ENCODE measurements at regions not wholly inside any gene's neighbourhood (a gene's known extent, or its start where the extent isn't known, plus 50 kb on each side); places are given as distances from the start of the nearest gene placed in this dataset.

DNA sequence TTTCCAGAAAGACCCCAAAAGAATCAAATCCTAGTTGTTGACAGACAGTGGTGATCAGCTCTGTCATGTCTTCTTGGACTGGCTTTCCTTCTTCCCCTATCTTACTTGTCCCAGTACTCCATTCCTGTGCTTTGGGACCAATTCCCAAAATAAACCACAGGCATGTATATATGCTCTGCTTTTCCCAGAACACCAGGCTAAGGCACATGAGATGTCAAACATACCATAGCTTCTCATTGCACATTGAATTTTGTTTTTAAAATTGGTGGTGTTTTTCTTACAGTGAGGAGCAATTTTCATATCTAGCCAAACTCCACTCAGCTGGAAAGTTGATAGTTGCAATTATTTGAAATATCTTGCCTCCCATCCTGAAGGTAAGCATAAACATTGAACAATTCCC is 88.9 kb upstream of the RGPD4 start:
- Histone ChIP-seq H3K79me1 (ENCODE audit: low read depth, low read length) (no peaks in the 10 kb centered on the region), H2AK5ac (ENCODE audit: low read depth, low read length) (no peak overlapping the region), H2BK15ac (ENCODE audit: low read length) (no peak overlapping the region), H3K4me1 (ENCODE audit: control insufficient read depth in 2 of 2, insufficient read depth in 1 of 2, low read depth in 1 of 2, low read length in 2 of 2) (no peaks in the 10 kb centered on the region), H4K8ac (ENCODE audit: low read depth, low read length) (no peak overlapping the region), H3K9ac (ENCODE audit: low read depth, low read length, poor library complexity) (no peak overlapping the region), H3K4me2 (ENCODE audit: insufficient read depth, low read length, poor library complexity, severe bottlenecking) (no peak overlapping the region), H3K23ac (ENCODE audit: low read depth, low read length, poor library complexity) (no peak overlapping the region), H3K27ac (replicated peaks; ENCODE audit: low read length) (no peak overlapping the region), H4K91ac (ENCODE audit: low read depth, low read length, poor library complexity) (no peak overlapping the region), H2BK120ac (ENCODE audit: low read depth, low read length) (no peak overlapping the region), H3K4ac (ENCODE audit: low read length) (no peak overlapping the region), H3K36me3 (replicated peaks in 1 of 2; ENCODE audit: control insufficient read depth in 2 of 2, insufficient read depth in 2 of 2, low read length in 2 of 2) (no peaks in the 10 kb centered on the region), H3K9me3 (replicated peaks in 1 of 2; ENCODE audit: control insufficient read depth in 2 of 2, insufficient read depth in 1 of 2, low read depth in 1 of 2, low read length in 2 of 2) (no peaks in the 10 kb centered on the region), H2BK12ac (ENCODE audit: low read length) (no peak overlapping the region), H2AFZ (ENCODE audit: low read length) (no peak overlapping the region), H2BK5ac (ENCODE audit: low read length) (no peak overlapping the region), H3K14ac (ENCODE audit: low read length) (no peak overlapping the region), H3K4me3 (ENCODE audit: low read length in 2 of 2) (no peak overlapping the region), H3K18ac (ENCODE audit: low read length) (no peak overlapping the region), H3K27me3 (ENCODE audit: control insufficient read depth in 3 of 3, insufficient read depth in 3 of 3, low read depth in 1 of 3, low read length in 3 of 3) (no peaks in the 10 kb centered on the region)
- no peak for DNase-seq (ENCODE audit: low spot score)

DNA sequence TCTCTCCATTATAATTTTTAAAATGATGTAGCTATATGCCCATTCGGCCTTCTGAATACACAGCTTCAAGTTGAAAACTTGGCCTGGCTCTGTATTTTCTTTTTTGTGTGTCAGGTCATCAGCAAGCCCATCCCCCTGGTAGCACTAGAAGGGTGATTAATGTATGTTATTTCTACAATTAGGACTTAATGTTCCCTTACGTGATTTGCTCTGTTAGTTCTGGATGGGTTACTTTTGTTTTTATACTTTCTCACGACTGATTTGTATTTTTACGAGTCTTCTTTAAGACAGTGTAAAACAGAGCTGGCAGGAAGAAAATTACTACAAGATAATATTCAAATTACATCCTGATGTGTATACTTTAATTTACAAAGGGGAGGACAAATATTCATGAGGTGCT is 88.4 kb upstream of the RGPD4 start:
- H2BK15ac ChIP-seq (ENCODE audit: low read length): no peak overlapping the region
- no peak overlapping the region for H2BK120ac ChIP-seq (ENCODE audit: low read depth, low read length)
- no peak for DNase-seq (ENCODE audit: low spot score)
- H3K9ac ChIP-seq (ENCODE audit: low read depth, low read length, poor library complexity): no peak overlapping the region
- no peaks in the 10 kb centered on the region for H3K4me1 ChIP-seq (ENCODE audit: control insufficient read depth in 2 of 2, insufficient read depth in 1 of 2, low read depth in 1 of 2, low read length in 2 of 2)
- H2BK12ac ChIP-seq (ENCODE audit: low read length): no peak overlapping the region
- no peaks in the 10 kb centered on the region for H3K79me1 ChIP-seq (ENCODE audit: low read depth, low read length)
- no peak overlapping the region for H3K23ac ChIP-seq (ENCODE audit: low read depth, low read length, poor library complexity)
- H3K14ac ChIP-seq (ENCODE audit: low read length): no peak overlapping the region
- H4K8ac ChIP-seq (ENCODE audit: low read depth, low read length): no peak overlapping the region
- H4K91ac ChIP-seq (ENCODE audit: low read depth, low read length, poor library complexity): no peak overlapping the region
- no peak overlapping the region for H2AFZ ChIP-seq (ENCODE audit: low read length)
- no peak overlapping the region for H3K18ac ChIP-seq (ENCODE audit: low read length)
- no peaks in the 10 kb centered on the region for H3K9me3 ChIP-seq (replicated peaks in 1 of 2; ENCODE audit: control insufficient read depth in 2 of 2, insufficient read depth in 1 of 2, low read depth in 1 of 2, low read length in 2 of 2)
- no peak overlapping the region for H3K4ac ChIP-seq (ENCODE audit: low read length)
- no peak overlapping the region for H3K27ac ChIP-seq (replicated peaks; ENCODE audit: low read length)
- no CpG with 5 or more reads among the region's 4 CpGs for WGBS, 2 donors (ENCODE audit: extremely low coverage in 2 of 2, insufficient read length in 2 of 2, insufficient replicate concordance in 1 of 2)
- H3K27me3 ChIP-seq (ENCODE audit: control insufficient read depth in 3 of 3, insufficient read depth in 3 of 3, low read depth in 1 of 3, low read length in 3 of 3): no peaks in the 10 kb centered on the region
- H3K4me2 ChIP-seq (ENCODE audit: insufficient read depth, low read length, poor library complexity, severe bottlenecking): no peak overlapping the region
- no peak overlapping the region for H2AK5ac ChIP-seq (ENCODE audit: low read depth, low read length)
- H3K4me3 ChIP-seq (ENCODE audit: low read length in 2 of 2): no peak overlapping the region
- H3K36me3 ChIP-seq (replicated peaks in 1 of 2; ENCODE audit: control insufficient read depth in 2 of 2, insufficient read depth in 2 of 2, low read length in 2 of 2): no peaks in the 10 kb centered on the region
- H2BK5ac ChIP-seq (ENCODE audit: low read length): no peak overlapping the region

DNA sequence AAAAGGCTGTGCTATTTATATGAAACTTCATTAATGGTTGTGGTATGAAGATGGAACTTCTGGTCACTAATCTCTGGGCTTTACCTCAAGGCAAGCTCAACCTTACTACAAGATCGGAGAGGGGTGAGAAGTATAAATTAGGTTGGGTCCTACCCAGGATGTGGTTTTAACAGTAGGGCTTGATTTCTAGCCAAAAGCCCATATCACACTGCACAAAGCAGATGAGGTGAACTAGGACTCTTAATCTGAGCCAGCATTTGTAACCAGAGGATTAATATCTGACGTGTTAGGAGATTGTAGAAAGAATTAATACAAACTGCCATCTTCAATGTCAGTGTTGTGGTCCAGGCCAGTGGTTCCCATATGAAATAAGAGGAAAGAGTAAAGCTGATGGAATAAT is 86.4 kb upstream of the RGPD4 start:
- no peak overlapping the region for H3K27ac ChIP-seq (replicated peaks; ENCODE audit: low read length)
- H3K9ac ChIP-seq (ENCODE audit: low read depth, low read length, poor library complexity): no peak overlapping the region
- H3K18ac ChIP-seq (ENCODE audit: low read length): no peak overlapping the region
- WGBS, 2 donors (ENCODE audit: extremely low coverage in 2 of 2, insufficient read length in 2 of 2, insufficient replicate concordance in 1 of 2): no CpG with 5 or more reads among the region's 2 CpGs
- H3K14ac ChIP-seq (ENCODE audit: low read length): no peak overlapping the region
- H2AFZ ChIP-seq (ENCODE audit: low read length): no peak overlapping the region
- no peak overlapping the region for H3K4me2 ChIP-seq (ENCODE audit: insufficient read depth, low read length, poor library complexity, severe bottlenecking)
- H2BK15ac ChIP-seq (ENCODE audit: low read length): no peak overlapping the region
- no peak overlapping the region for H2BK12ac ChIP-seq (ENCODE audit: low read length)
- H3K79me1 ChIP-seq (ENCODE audit: low read depth, low read length): no peaks in the 10 kb centered on the region
- no peak overlapping the region for H3K23ac ChIP-seq (ENCODE audit: low read depth, low read length, poor library complexity)
- no peak overlapping the region for H4K91ac ChIP-seq (ENCODE audit: low read depth, low read length, poor library complexity)
- H2AK5ac ChIP-seq (ENCODE audit: low read depth, low read length): no peak overlapping the region
- no peaks in the 10 kb centered on the region for H3K36me3 ChIP-seq (replicated peaks in 1 of 2; ENCODE audit: control insufficient read depth in 2 of 2, insufficient read depth in 2 of 2, low read length in 2 of 2)
- no peak overlapping the region for H2BK5ac ChIP-seq (ENCODE audit: low read length)
- H3K4ac ChIP-seq (ENCODE audit: low read length): no peak overlapping the region
- no peaks in the 10 kb centered on the region for H3K27me3 ChIP-seq (ENCODE audit: control insufficient read depth in 3 of 3, insufficient read depth in 3 of 3, low read depth in 1 of 3, low read length in 3 of 3)
- no peak overlapping the region for H2BK120ac ChIP-seq (ENCODE audit: low read depth, low read length)
- no peak overlapping the region for H4K8ac ChIP-seq (ENCODE audit: low read depth, low read length)
- no peaks in the 10 kb centered on the region for H3K4me1 ChIP-seq (ENCODE audit: control insufficient read depth in 2 of 2, insufficient read depth in 1 of 2, low read depth in 1 of 2, low read length in 2 of 2)
- no peak for DNase-seq (ENCODE audit: low spot score)
- H3K4me3 ChIP-seq (ENCODE audit: low read length in 2 of 2): no peak overlapping the region
- no peaks in the 10 kb centered on the region for H3K9me3 ChIP-seq (replicated peaks in 1 of 2; ENCODE audit: control insufficient read depth in 2 of 2, insufficient read depth in 1 of 2, low read depth in 1 of 2, low read length in 2 of 2)

GRCh38 chr2:107742460-107743027 is 84.1 kb upstream of the RGPD4 start:
- no peak overlapping the region for H2BK15ac ChIP-seq (ENCODE audit: low read length)
- H3K4me1 ChIP-seq (ENCODE audit: control insufficient read depth in 2 of 2, insufficient read depth in 1 of 2, low read depth in 1 of 2, low read length in 2 of 2): no peaks in the 10 kb centered on the region
- H3K9me3 ChIP-seq (replicated peaks in 1 of 2; ENCODE audit: control insufficient read depth in 2 of 2, insufficient read depth in 1 of 2, low read depth in 1 of 2, low read length in 2 of 2): no peaks in the 10 kb centered on the region
- no peak overlapping the region for H3K27ac ChIP-seq (replicated peaks; ENCODE audit: low read length)
- H3K4me2 ChIP-seq (ENCODE audit: insufficient read depth, low read length, poor library complexity, severe bottlenecking): no peak overlapping the region
- no peak overlapping the region for H2BK120ac ChIP-seq (ENCODE audit: low read depth, low read length)
- WGBS, 2 donors (ENCODE audit: extremely low coverage in 2 of 2, insufficient read length in 2 of 2, insufficient replicate concordance in 1 of 2): no CpG with 5 or more reads among the region's 5 CpGs
- H3K27me3 ChIP-seq (ENCODE audit: control insufficient read depth in 3 of 3, insufficient read depth in 3 of 3, low read depth in 1 of 3, low read length in 3 of 3): no peaks in the 10 kb centered on the region
- no peak overlapping the region for H3K9ac ChIP-seq (ENCODE audit: low read depth, low read length, poor library complexity)
- no peak overlapping the region for H3K14ac ChIP-seq (ENCODE audit: low read length)
- H4K8ac ChIP-seq (ENCODE audit: low read depth, low read length): no peak overlapping the region
- H3K4me3 ChIP-seq (ENCODE audit: low read length in 2 of 2): no peak overlapping the region
- no peak overlapping the region for H2BK5ac ChIP-seq (ENCODE audit: low read length)
- H2AFZ ChIP-seq (ENCODE audit: low read length): no peak overlapping the region
- H3K79me1 ChIP-seq (ENCODE audit: low read depth, low read length): no peaks in the 10 kb centered on the region
- H2BK12ac ChIP-seq (ENCODE audit: low read length): no peak overlapping the region
- no peak for DNase-seq (ENCODE audit: low spot score)
- no peak overlapping the region for H3K23ac ChIP-seq (ENCODE audit: low read depth, low read length, poor library complexity)
- no peak overlapping the region for H3K18ac ChIP-seq (ENCODE audit: low read length)
- H2AK5ac ChIP-seq (ENCODE audit: low read depth, low read length): no peak overlapping the region
- no peak overlapping the region for H4K91ac ChIP-seq (ENCODE audit: low read depth, low read length, poor library complexity)
- H3K36me3 ChIP-seq (replicated peaks in 1 of 2; ENCODE audit: control insufficient read depth in 2 of 2, insufficient read depth in 2 of 2, low read length in 2 of 2): no peaks in the 10 kb centered on the region
- no peak overlapping the region for H3K4ac ChIP-seq (ENCODE audit: low read length)
